ENCODE measurements at regions not wholly inside any gene's neighbourhood (a gene's known extent, or its start where the extent isn't known, plus 50 kb on each side); places are given as distances from the start of the nearest gene placed in this dataset.

GRCh38 chr15:39472621-39473297 is 108.1 kb upstream of the THBS1 start:
- no peaks in the 10 kb centered on the region for H3K36me3 ChIP-seq (ENCODE audit: insufficient read depth, low read length)
- no peak overlapping the region for H3K9ac ChIP-seq (ENCODE audit: low read depth, low read length)
- peaks cover 6% of the 10 kb centered on the region; the same call in 1 of the 2 replicates for H3K4me1 ChIP-seq (ENCODE audit: insufficient read depth, low read length)
- H3K9me3 ChIP-seq (ENCODE audit: control insufficient read depth, insufficient read depth, low read length): no peaks in the 10 kb centered on the region

DNA sequence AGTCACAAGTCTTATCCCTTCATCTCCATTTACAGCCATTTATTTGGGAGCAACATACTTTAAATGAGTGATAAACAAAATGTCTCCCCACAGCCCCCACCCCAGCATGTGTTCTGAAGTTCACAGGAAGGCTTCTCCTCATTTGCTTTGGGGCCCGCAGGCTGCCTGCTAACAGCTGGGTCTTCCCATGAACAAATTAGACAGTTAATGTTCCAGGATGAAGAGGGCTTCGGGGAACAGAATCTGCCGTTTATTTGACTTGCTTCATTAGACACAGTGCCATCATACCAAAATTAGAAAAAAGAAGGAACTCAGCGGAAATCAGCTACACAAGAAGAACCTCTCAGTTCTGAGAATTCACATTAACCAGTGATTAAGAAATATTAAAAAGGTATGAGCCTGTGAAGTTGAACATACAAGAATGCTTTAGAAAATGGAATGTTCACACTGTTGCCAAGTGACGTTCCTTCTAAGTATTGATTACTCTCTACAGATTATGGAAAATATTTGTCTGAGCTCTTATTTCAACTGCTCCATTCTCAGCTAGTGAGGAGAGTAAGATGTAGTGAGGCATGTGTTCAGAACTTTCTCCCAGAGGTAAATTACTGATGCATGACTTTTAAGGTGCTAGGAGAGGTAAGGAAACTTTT is 107.5 kb upstream of the THBS1 start:
- Histone ChIP-seq H3K4me1 (ENCODE audit: insufficient read depth, low read length) (peaks cover 6% of the 10 kb centered on the region; the same call in 1 of the 2 replicates), H3K9me3 (ENCODE audit: control insufficient read depth, insufficient read depth, low read length) (no peaks in the 10 kb centered on the region), H3K9ac (ENCODE audit: low read depth, low read length) (no peak overlapping the region), H3K36me3 (ENCODE audit: insufficient read depth, low read length) (no peaks in the 10 kb centered on the region)

DNA sequence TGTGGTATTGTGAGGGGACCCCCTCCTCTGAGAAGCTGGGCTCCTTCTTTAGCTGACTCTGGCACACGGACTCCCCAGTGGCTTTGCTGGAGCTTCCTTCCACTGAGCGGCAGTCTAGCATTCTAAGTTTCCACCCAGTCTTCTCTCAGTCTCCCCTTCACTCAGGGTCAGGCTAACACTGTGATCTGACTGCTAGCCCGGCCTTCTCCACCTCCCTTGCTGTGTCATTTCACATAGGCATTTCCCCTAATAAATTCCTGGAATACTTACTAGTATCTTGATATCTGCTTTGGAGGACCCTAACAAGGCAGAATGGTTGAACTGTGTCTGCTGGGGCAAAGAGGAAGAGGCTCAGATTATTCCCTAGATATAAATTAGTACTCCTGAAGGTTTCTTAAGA is 106.2 kb upstream of the THBS1 start:
- H3K36me3 ChIP-seq (ENCODE audit: insufficient read depth, low read length): no peaks in the 10 kb centered on the region

GRCh38 chr15:39478996-39479395 is 101.9 kb upstream of the THBS1 start:
- Histone ChIP-seq H3K4me1 (ENCODE audit: insufficient read depth, low read length) (peaks cover 6% of the 10 kb centered on the region; the same call in 1 of the 2 replicates), H3K36me3 (ENCODE audit: insufficient read depth, low read length) (no peaks in the 10 kb centered on the region), H3K9ac (ENCODE audit: low read depth, low read length) (no peak overlapping the region), H3K9me3 (ENCODE audit: control insufficient read depth, insufficient read depth, low read length) (no peaks in the 10 kb centered on the region)

More for the DNA sequence above, 106.2 kb upstream of the THBS1 start:
- no peaks in the 10 kb centered on the region for H3K9me3 ChIP-seq (ENCODE audit: control insufficient read depth, insufficient read depth, low read length)
- H3K4me1 ChIP-seq (ENCODE audit: insufficient read depth, low read length): peaks cover 6% of the 10 kb centered on the region; the same call in 1 of the 2 replicates
- H3K9ac ChIP-seq (ENCODE audit: low read depth, low read length): no peak overlapping the region

DNA sequence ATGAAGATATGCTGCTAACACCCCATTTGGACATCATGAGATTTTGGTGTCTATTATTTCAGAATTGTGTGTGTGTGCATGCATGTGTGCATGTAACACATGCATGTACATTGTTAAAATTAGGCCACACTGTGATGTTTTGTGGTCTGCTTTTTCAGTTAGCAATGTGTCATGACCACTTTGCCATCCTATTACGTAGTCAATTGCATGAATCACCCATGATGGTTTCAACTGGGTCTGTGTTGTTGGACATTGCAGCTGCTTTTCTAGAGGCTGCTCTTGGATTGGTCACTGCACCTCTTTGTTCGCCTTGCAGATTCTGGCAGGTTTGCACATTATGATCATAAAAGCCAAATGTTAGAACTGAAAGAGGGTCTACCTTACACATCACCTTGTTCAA is 101.0 kb upstream of the THBS1 start:
- H3K36me3 ChIP-seq (ENCODE audit: insufficient read depth, low read length): no peaks in the 10 kb centered on the region

DNA sequence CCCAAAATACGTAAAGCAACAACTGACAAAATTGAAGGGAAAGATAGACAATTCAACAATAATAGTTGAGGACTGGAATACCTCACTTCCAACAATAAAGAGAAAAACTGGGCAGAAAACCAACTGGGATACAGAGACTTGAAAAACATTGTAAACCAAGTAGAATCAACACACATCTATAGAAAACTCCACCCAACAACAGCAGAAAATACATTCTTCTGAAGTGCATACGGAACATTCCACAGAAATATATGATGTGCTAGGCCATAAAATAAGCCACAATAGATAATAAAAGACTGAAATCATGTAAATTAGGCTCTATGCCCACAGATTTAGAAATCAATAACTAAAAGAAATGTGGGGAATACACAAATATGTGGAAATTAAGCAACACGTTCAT is 98.4 kb upstream of the THBS1 start:
- H3K36me3 ChIP-seq (ENCODE audit: insufficient read depth, low read length): no peaks in the 10 kb centered on the region
- H3K9ac ChIP-seq (ENCODE audit: low read depth, low read length): no peak overlapping the region
- H3K4me1 ChIP-seq (ENCODE audit: insufficient read depth, low read length): no peaks in the 10 kb centered on the region
- no peaks in the 10 kb centered on the region for H3K9me3 ChIP-seq (ENCODE audit: control insufficient read depth, insufficient read depth, low read length)

More for the DNA sequence above, 101.0 kb upstream of the THBS1 start:
- Histone ChIP-seq H3K9ac (ENCODE audit: low read depth, low read length) (no peak overlapping the region), H3K9me3 (ENCODE audit: control insufficient read depth, insufficient read depth, low read length) (no peaks in the 10 kb centered on the region), H3K4me1 (ENCODE audit: insufficient read depth, low read length) (no peaks in the 10 kb centered on the region)

DNA sequence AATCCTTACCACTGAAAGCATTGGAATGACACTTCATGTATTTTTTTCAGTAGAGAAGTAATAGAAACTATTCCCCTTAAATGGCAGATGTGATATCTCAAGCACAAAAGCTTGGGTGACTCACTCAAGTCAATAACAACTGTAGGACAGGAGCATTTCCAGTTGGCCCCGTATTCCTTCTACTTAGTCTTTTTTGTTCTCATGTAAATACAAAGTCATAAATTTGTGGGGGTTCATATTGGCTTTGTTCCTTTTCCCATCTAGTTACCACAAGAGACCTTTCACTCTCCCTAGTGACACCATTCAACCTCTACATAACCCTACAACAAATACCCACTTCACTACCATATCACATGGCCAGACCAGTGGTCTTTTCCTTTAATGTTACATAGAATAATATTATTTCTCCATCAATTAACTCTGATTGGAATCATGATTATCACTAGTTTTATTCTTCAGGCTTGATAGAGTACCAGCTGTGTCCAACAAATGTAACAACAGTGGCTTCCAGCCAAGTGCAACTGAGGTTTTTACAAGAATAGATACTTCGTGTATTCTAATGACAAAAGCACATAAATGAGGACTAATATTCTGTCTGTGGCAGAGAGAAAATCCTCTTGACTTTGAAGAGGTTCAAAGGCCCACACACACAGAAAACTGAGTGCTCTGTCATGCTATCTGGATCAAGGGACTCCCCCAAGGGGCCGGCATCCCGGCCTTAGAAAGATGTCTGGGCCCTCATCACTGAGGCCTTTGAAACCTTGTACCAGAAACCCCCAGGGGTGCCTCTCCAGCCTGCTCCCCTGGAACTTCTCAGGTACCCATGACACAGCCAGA is 94.0 kb upstream of the THBS1 start:
- no peaks in the 10 kb centered on the region for H3K4me1 ChIP-seq (ENCODE audit: insufficient read depth, low read length)
- H3K36me3 ChIP-seq (ENCODE audit: insufficient read depth, low read length): no peaks in the 10 kb centered on the region
- no peaks in the 10 kb centered on the region for H3K9me3 ChIP-seq (ENCODE audit: control insufficient read depth, insufficient read depth, low read length)
- no peak overlapping the region for H3K9ac ChIP-seq (ENCODE audit: low read depth, low read length)

DNA sequence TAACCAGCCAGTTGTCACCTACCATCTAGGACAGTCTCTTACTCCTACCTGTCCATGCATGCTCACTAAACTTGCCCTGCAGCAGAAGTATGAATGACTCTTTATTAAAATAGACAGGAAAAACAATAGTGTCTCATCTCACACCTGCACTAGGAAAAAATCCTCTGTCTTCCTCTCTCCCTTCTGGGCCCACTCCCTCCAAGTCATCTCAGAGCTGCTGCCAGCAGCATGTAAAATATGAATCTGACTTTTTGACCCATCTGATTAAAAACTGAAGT is 93.5 kb upstream of the THBS1 start:
- Histone ChIP-seq H3K36me3 (ENCODE audit: insufficient read depth, low read length) (no peaks in the 10 kb centered on the region), H3K9me3 (ENCODE audit: control insufficient read depth, insufficient read depth, low read length) (no peaks in the 10 kb centered on the region), H3K9ac (ENCODE audit: low read depth, low read length) (no peak overlapping the region), H3K4me1 (ENCODE audit: insufficient read depth, low read length) (no peaks in the 10 kb centered on the region)

DNA sequence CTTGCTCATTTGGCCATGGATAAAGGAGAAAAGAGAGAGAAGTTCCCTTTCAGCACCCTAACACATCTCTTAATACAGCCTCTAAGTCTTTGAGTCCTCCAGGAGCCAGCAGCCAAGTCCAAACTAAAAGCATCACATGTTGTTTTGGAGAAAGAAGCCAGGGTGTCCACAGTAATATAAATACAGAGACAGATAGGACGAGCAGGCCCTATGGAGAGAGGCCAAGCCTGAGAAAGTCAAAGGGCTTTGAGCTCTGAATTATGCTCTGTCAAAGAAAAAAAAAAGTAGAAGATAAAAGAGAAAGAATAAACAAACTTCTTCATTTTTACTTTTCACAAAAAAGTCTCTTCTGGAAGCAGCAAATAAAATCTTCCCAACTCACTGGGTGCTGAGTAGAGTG is 92.4 kb upstream of the THBS1 start:
- Histone ChIP-seq H3K9me3 (ENCODE audit: control insufficient read depth, insufficient read depth, low read length) (no peaks in the 10 kb centered on the region), H3K9ac (ENCODE audit: low read depth, low read length) (no peak overlapping the region), H3K36me3 (ENCODE audit: insufficient read depth, low read length) (no peaks in the 10 kb centered on the region), H3K4me1 (ENCODE audit: insufficient read depth, low read length) (no peaks in the 10 kb centered on the region)

GRCh38 chr15:39488961-39489360 is 91.9 kb upstream of the THBS1 start:
- H3K36me3 ChIP-seq (ENCODE audit: insufficient read depth, low read length): no peaks in the 10 kb centered on the region
- no peaks in the 10 kb centered on the region for H3K9me3 ChIP-seq (ENCODE audit: control insufficient read depth, insufficient read depth, low read length)
- no peaks in the 10 kb centered on the region for H3K4me1 ChIP-seq (ENCODE audit: insufficient read depth, low read length)
- no peak overlapping the region for H3K9ac ChIP-seq (ENCODE audit: low read depth, low read length)

DNA sequence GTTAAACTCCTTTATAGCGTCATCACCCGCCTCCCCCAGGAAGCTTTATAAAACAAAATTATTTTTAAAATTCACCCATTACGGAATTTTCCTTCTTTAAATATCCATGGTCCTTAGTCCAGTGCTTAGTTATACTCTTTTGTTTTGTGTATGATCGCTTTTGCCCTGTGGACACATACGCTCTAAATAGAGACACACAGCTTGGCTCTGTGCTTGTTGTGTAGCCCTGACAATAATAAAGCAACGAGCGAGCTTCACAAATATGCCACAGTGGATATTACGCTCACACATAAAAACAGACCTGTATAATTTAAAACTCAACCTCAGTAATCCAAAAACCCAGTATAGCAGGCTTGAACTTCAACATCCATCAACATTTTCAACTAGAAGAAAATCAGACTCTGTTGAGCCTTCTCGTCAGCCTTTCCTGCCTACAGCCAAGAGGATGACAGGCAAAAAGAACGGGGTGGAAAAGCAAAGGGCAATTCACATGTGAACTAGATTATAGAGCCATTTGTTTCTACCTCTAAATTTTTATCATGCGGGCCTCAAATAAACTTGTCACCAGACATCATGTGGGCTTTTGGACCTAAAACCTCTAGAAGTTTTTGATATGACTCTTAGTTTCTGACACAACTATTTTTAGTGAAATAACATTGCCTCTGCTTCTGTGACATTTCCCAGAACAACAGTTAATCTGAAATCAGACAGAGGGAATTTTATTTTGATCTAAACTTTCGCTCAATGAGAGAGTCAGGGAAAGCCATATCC is 89.6 kb upstream of the THBS1 start:
- no peaks in the 10 kb centered on the region for H3K9me3 ChIP-seq (ENCODE audit: control insufficient read depth, insufficient read depth, low read length)
- H3K4me1 ChIP-seq (ENCODE audit: insufficient read depth, low read length): no peaks in the 10 kb centered on the region
- H3K36me3 ChIP-seq (ENCODE audit: insufficient read depth, low read length): no peaks in the 10 kb centered on the region
- no peak overlapping the region for H3K9ac ChIP-seq (ENCODE audit: low read depth, low read length)

DNA sequence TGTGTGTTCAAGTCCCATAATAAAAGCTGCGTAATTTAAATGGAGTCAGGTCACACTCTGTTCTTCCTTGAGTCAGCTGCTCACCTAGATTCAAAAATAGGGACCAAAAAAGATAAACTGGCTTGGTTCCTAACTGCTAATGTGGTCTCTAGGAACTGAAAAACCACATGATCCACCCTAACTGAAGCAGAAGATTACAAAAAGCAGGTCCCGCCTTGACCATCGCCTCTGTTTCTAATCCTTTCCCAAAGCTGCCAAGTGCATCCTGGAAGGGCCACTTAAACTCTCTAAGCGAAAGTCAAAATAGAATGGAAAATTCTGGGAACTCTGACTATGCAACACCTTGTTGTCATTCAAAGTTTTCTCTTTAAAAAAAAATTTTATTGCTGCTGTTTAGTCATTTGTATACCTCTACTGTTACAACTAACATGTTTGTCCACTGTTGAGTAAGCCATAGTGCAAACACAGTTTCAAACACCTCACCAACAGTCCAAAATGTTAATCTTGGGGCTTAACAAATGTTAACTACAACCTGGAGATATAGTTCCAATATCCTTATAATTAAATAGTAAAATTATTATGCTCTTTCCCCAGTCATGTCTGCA is 88.9 kb upstream of the THBS1 start:
- no peaks in the 10 kb centered on the region for H3K4me1 ChIP-seq (ENCODE audit: insufficient read depth, low read length)
- no peaks in the 10 kb centered on the region for H3K9me3 ChIP-seq (ENCODE audit: control insufficient read depth, insufficient read depth, low read length)
- H3K36me3 ChIP-seq (ENCODE audit: insufficient read depth, low read length): no peaks in the 10 kb centered on the region
- H3K9ac ChIP-seq (ENCODE audit: low read depth, low read length): no peak overlapping the region

DNA sequence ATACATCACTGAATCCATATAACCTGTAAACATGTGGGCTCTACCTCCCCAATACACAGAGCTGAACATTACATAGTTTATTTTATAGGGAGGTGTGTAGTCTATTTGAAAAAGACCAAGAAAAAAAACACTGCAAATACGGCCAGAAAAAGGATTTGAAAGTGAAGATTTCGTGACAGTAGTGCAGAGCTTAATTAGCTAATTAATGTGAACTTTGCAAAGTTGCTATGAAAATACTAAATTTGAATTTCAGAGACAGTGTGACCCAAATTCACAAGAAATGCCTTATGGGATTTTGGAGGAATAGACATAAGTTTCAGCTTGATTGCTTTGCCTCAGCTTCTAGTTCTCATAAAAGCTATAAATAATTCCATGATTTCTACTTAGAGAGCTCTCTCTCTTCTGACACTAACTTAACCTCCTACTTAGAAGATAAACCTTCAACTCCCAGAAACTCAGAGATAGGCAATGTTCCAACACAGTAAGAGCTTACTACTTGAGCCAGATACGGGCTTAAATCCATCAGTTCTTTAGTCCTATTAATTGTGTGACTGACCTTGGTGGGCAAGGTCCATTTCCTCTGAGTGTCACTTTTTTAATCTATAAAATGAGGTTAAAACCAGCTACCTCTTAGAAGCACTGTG is 87.3 kb upstream of the THBS1 start:
- H3K4me1 ChIP-seq (ENCODE audit: insufficient read depth, low read length): no peaks in the 10 kb centered on the region
- H3K36me3 ChIP-seq (ENCODE audit: insufficient read depth, low read length): no peaks in the 10 kb centered on the region
- H3K9ac ChIP-seq (ENCODE audit: low read depth, low read length): no peak overlapping the region
- no peaks in the 10 kb centered on the region for H3K9me3 ChIP-seq (ENCODE audit: control insufficient read depth, insufficient read depth, low read length)

DNA sequence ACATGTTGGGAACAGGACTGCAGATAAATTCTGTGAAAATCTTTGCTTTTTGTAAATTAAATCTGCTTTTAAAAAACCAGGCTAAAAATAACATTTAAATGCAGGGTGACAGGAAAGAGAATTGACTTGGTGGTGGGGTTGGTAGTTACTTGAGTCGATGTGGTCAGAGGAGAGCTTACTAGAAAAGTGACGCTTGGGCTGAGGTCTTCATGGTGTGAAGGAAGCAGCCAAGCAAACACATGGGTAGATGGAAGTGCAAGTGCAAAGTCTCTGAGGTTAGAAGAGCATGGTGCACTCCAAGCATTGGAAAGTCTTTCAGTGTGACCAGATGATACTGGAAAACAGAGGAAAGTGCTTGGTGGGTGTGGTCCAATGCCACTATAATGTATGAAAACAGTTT is 86.4 kb upstream of the THBS1 start:
- H3K4me1 ChIP-seq (ENCODE audit: insufficient read depth, low read length): no peaks in the 10 kb centered on the region
- H3K9ac ChIP-seq (ENCODE audit: low read depth, low read length): no peak overlapping the region
- no peaks in the 10 kb centered on the region for H3K9me3 ChIP-seq (ENCODE audit: control insufficient read depth, insufficient read depth, low read length)
- no peaks in the 10 kb centered on the region for H3K36me3 ChIP-seq (ENCODE audit: insufficient read depth, low read length)

All from ES-I3 (cell line).